NCI-H2196 treated with DMSO at 0.1 percent for 48 hours (cell line): ENCODE measurements at regions not wholly inside any gene's neighbourhood (a gene's known extent, or its start where the extent isn't known, plus 50 kb on each side); places are given as distances from the start of the nearest gene placed in this dataset.

Experiments used
- DNase-seq: peaks from one replicate; lab custom pipeline; 2025; ENCODE audit not compliant: unreplicated experiment; lab: John Stamatoyannopoulos, UW

GRCh38 chr6:149264629-149265028 lies 52.9 kb upstream of the TAB2 start:
- DNase-seq: no peak

- DNase-seq: no peak
Measured at GRCh38 chr6:149265945-149266344, 51.6 kb upstream of the TAB2 start.

GRCh38 chr6:149266659-149267058 lies 50.9 kb upstream of the TAB2 start:
- DNase-seq: no peak

- DNase-seq: no peak
Measured at GRCh38 chr6:149267072-149267471, 50.4 kb upstream of the TAB2 start.

GRCh38 chr6:149267513-149268043 lies 49.9 kb upstream of the TAB2 start:
- no peak for DNase-seq
